K562 (cell line): ENCODE measurements at regions not wholly inside any gene's neighbourhood (a gene's known extent, or its start where the extent isn't known, plus 50 kb on each side); places are given as distances from the start of the nearest gene placed in this dataset.

Experiments used
- ATAC-seq: fragments of 200-7000 bp; cut with Tn5 transposase; 3 replicates; pipeline ENCODE4 v1.9.1; 2020; ENCODE audit warnings: moderate library complexity
- BruUV-seq: library from RNA; stranded (reverse); fragments of 400-500 nt; replicated peaks from 2 replicates; lab custom pipeline; 2021; lab: Mats Ljungman, UMichigan
- CTCF ChIA-PET: fragments of 300-600 bp; formaldehyde crosslinking; extraction: SDS; loops from one replicate; lab custom pipeline; 2021; ENCODE audit warnings: low intra/inter-chr PET ratio; lab: Yijun Ruan, JAX
- POLR2A ChIA-PET: fragments of 300-600, 350-650 bp; sonication (Branson Sonifier 250); formaldehyde crosslinking; extraction: SDS; loops from one replicate; lab custom pipeline; 2021; ENCODE audit warnings: antibody characterized with exemption, inconsistent platforms; lab: Yijun Ruan, JAX
- DNase-seq, 4 experiments: peaks; one replicate each; pipeline versions ENCODE4 v3.0.0 to v3.0.0-alpha.2; 2011 to 2018; ENCODE audit warnings: low spot score in 3 of 4, mixed read lengths in 3 of 4; ENCODE audit errors: extremely low read depth in 1 of 4
- FAIRE-seq: peaks from 2 replicates; lab custom pipeline; 2011; peaks lifted over from hg19 to GRCh38; lab: Jason Lieb, UNC
- H2AFZ ChIP-seq: 2 replicates; pipeline ENCODE4 v1.6.0; 2011; ENCODE audit warnings: low read depth, low read length, control low read depth, inconsistent platforms
- H3K27ac ChIP-seq: fragments of 200-600 bp; 3 replicates; pipeline ENCODE4 v1.8.0; 2011; ENCODE audit warnings: low read depth, mild to moderate bottlenecking, control low read depth, inconsistent platforms, low read length, moderate library complexity, mixed read lengths; ENCODE audit errors: extremely low read depth
- H3K27me3 ChIP-seq, 2 experiments: fragments of 300-600 bp in 1 of 2; 2 replicates in 1 of 2; 3 replicates in 1 of 2; pipeline versions ENCODE4 v1.6.0 to v1.8.0; 2011; ENCODE audit warnings: inconsistent platforms in 2 of 2, low read length in 2 of 2, mild to moderate bottlenecking in 1 of 2, mixed read lengths in 1 of 2, moderate library complexity in 1 of 2; ENCODE audit not compliant: control insufficient read depth in 2 of 2, insufficient read depth in 2 of 2
- H3K36me3 ChIP-seq: fragments of 300-600 bp; 3 replicates; pipeline ENCODE4 v1.8.0; 2011; ENCODE audit warnings: mild to moderate bottlenecking, low read length, inconsistent platforms; ENCODE audit not compliant: control insufficient read depth, insufficient read depth
- H3K4me1 ChIP-seq, 2 experiments: fragments of 200-600 bp in 1 of 2; replicated peaks in 1 of 2; 2 replicates in 1 of 2; 3 replicates in 1 of 2; pipeline versions ENCODE4 v1.5.1 to v1.8.0; 2011; ENCODE audit warnings: inconsistent platforms in 2 of 2, low read length in 2 of 2, mild to moderate bottlenecking in 1 of 2, mixed read lengths in 1 of 2, moderate library complexity in 1 of 2; ENCODE audit not compliant: control insufficient read depth in 2 of 2, insufficient read depth in 2 of 2
- H3K4me2 ChIP-seq: 2 replicates; pipeline ENCODE4 v1.6.1; 2011; ENCODE audit warnings: low read length, control low read depth, inconsistent platforms, mixed read lengths; ENCODE audit not compliant: insufficient read depth
- H3K4me3 ChIP-seq: fragments of 200-600 bp; sonication (generic), shearing (Covaris generic); 2 replicates; pipeline ENCODE4 v1.5.1; 2016; ENCODE audit warnings: control low read depth, inconsistent platforms
- H3K79me2 ChIP-seq: fragments of 200-600 bp; 3 replicates; pipeline ENCODE4 v1.8.0; 2011; ENCODE audit warnings: low read length, inconsistent platforms; ENCODE audit not compliant: control insufficient read depth, insufficient read depth
- H3K9ac ChIP-seq, 2 experiments: 2 replicates each; pipeline versions ENCODE4 v1.6.0 to v1.6.1; 2011; ENCODE audit warnings: low read depth in 2 of 2, low read length in 2 of 2, control low read depth in 1 of 2, inconsistent platforms in 1 of 2, mild to moderate bottlenecking in 1 of 2, mixed read lengths in 1 of 2; ENCODE audit not compliant: insufficient read depth in 1 of 2
- H3K9me1 ChIP-seq: one replicate; pipeline ENCODE4 v1.6.0; 2011; ENCODE audit warnings: inconsistent platforms, mild to moderate bottlenecking, low read length, moderate library complexity; ENCODE audit not compliant: control insufficient read depth, insufficient read depth
- H3K9me3 ChIP-seq: replicated peaks from 2 replicates; pipeline ENCODE4 v1.5.1; 2011; ENCODE audit warnings: low read depth, low read length, inconsistent platforms; ENCODE audit not compliant: control insufficient read depth, insufficient read depth
- H4K20me1 ChIP-seq: replicated peaks from 2 replicates; pipeline ENCODE4 v1.6.1; 2011; ENCODE audit warnings: low read length, inconsistent platforms, mixed read lengths; ENCODE audit not compliant: control insufficient read depth, insufficient read depth
- CHD1 ChIP-seq: fragments of 200-600 bp; sonication (generic); IDR thresholded peaks from one replicate; pipeline ENCODE4 v1.6.1; 2012; ENCODE audit warnings: mild to moderate bottlenecking, moderate library complexity, low read length, inconsistent platforms
- CREM ChIP-seq: IDR thresholded peaks from 2 replicates; pipeline ENCODE4 v1.6.1; 2014; ENCODE audit warnings: antibody characterized with exemption, low read depth
- GABPB2 ChIP-seq: fragments of 250-450 bp; sonication (Bioruptor Pico); conservative IDR thresholded peaks from 2 replicates; pipeline ENCODE4 v1.5.1; 2021; ENCODE audit warnings: mild to moderate bottlenecking
- GATAD2A ChIP-seq: fragments of 450-650 bp; IDR thresholded peaks from 2 replicates; pipeline ENCODE4 v1.6.1; 2017
- SNRNP70 ChIP-seq: fragments of 200-400 bp; formaldehyde crosslinking; optimal IDR thresholded peaks from 2 replicates; pipeline ENCODE3; 2017; ENCODE audit warnings: low read depth, low read length
- SRF ChIP-seq, 2 experiments: fragments of 250-450, 450-650 bp in 1 of 2; sonication (Bioruptor Pico) in 1 of 2; sonication (generic) in 1 of 2; formaldehyde crosslinking; IDR thresholded peaks; 2 replicates each; pipeline versions ENCODE4 v1.5.0 to v1.5.1; 2020 to 2022; ENCODE audit warnings: mild to moderate bottlenecking in 1 of 2, missing genetic modification reagents in 1 of 2
- U2AF1 ChIP-seq: fragments of 200-400 bp; formaldehyde crosslinking; optimal IDR thresholded peaks from 2 replicates; pipeline ENCODE3; 2017; ENCODE audit warnings: mild to moderate bottlenecking, low read depth, low read length, moderate library complexity
- ZNF780A ChIP-seq: fragments of 250-450 bp; sonication (Bioruptor Pico); IDR thresholded peaks from 2 replicates; pipeline ENCODE4 v1.5.0; 2021; ENCODE audit warnings: mild to moderate bottlenecking
- WGBS: fragments of 100-300 bp; shearing (Covaris generic); methylation state at CpG from one replicate; pipeline ENCODE4 v1.1.6; 2016; ENCODE audit warnings: low coverage, mixed read lengths; ENCODE audit not compliant: insufficient coverage; ENCODE audit errors: missing lambda C conversion rate; 5-methylcytosine and 5-hydroxymethylcytosine counted together
- in situ Hi-C: fragments of 300-500 bp; cut with MboI; formaldehyde crosslinking; loops from 4 replicates; pipeline ENCODE4 v1.15.0; 2018; ENCODE audit warnings: inconsistent platforms, mixed read lengths
- intact Hi-C: fragments of 100-400 bp; cut with micrococcal nuclease; formaldehyde crosslinking; loops from 2 replicates; pipeline ENCODE4 v1.14.2; 2022
- TF ChIP-seq, protein P1 (sequence below), 2 experiments: fragments of 450-650 bp in 1 of 2; sonication (generic) in 1 of 2; formaldehyde crosslinking in 1 of 2; IDR thresholded peaks in 1 of 2; conservative IDR thresholded peaks in 1 of 2; 2 replicates each; pipeline versions ENCODE4 v1.6.1 to v1.8.1; 2016 to 2023; ENCODE audit warnings: mild to moderate bottlenecking in 2 of 2, moderate library complexity in 2 of 2, inconsistent platforms in 1 of 2, missing genetic modification reagents in 1 of 2
- TF ChIP-seq, protein P2 (sequence below): IDR thresholded peaks from 3 replicates; pipeline ENCODE4 v1.6.1; 2011; ENCODE audit warnings: borderline replicate concordance, mild to moderate bottlenecking, moderate library complexity; ENCODE audit not compliant: insufficient read length; ENCODE audit errors: extremely low read depth

DNA sequence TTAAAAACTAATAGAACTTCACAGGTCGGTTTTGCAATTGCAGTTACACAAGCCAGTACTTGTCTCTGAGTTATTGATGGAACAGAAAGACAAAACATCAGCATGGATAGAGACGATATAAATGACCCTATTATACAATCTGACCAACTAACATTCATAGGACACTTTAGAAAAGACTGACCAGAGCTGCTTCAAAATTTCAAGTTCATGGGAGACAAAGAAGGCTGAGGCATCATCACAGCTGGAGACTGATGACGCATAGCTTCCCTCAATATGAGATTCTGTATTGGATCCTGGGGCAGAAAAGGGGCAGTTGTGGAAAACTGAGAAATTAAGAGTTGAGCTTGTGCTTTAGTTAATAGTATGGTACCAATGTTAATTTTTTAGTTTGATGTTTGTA, 174.0 kb downstream of the THBS2 start:
- Histone ChIP-seq H2AFZ (no peak overlapping the region), H3K4me1 (no peaks in the 10 kb centered on the region), H3K4me2 (no peak overlapping the region), H3K4me3 (no peak overlapping the region), H3K9me1 (no peaks in the 10 kb centered on the region), H3K36me3 (no peaks in the 10 kb centered on the region), H4K20me1 (no peaks in the 10 kb centered on the region), H3K9me3 (no peaks in the 10 kb centered on the region), H3K9ac (no peak overlapping the region), H3K27me3 (peaks cover 23 to 46% of the 10 kb centered on the region in 2 experiments; a peak in 4 of 5 replicates), H3K79me2 (no peaks in the 10 kb centered on the region), H3K27ac (no peak overlapping the region)
- ChIA-PET CTCF (no interaction called here), POLR2A (no interaction called here)
- TF ChIP-seq ZNF780A (CRISPR knock-in tag), result no peak
- TF ChIP-seq, protein P1, sequence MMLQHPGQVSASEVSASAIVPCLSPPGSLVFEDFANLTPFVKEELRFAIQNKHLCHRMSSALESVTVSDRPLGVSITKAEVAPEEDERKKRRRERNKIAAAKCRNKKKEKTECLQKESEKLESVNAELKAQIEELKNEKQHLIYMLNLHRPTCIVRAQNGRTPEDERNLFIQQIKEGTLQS (IDR thresholded peaks at IDR 0.05), result 0 out of 2 replicates have a peak, but pooled peaks have one; percentile 8
- TF ChIP-seq, protein P1 (CRISPR knock-in tag; conservative IDR thresholded peaks at IDR 0.05), result no peak
- BruUV-seq, result no TSS peak
- DNase-seq, result no peak
- ATAC-seq, result no peak
- 0% methylated on average over 3 of the region's 3 CpGs for WGBS
- intact Hi-C loops (no loop called here), in situ Hi-C loops (no loop called here)
- FAIRE-seq, result peak; percentile 35

DNA sequence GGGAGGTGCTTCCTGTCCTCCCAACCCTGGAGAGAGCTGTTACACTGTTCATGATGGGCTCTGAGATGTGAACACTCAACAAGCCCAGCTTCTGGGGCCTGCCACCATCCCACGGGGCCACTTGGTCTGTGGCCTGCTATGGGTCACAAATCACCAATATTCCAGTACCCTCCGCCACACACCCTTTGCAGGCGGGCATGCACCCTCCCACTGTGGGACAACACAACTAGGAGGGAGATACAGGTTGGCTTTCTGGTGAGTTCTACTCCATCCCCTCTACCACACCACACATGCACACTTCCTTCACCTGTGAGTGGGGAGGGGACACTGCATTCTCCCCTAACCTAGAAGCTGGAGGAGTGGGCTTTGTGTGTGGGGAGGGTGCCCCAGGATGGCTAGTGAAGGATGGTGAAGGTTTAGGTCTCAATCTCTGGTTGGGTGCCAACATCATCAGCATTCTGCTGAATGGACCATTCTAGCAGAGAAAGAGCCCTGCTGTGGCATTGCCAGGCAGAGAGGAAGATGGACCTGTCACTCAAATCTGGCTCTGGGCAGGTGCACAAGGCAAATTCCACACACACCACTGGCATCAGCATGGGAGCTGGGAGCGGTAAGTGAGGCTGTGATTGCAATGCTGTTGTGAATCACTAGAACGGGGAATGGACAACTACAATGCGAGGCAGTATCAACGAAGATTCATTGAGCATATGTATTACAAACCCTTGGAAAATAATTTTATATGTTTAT, 175.1 kb downstream of the THBS2 start:
- Histone ChIP-seq H3K9ac (no peak overlapping the region), H2AFZ (no peak overlapping the region), H3K36me3 (no peaks in the 10 kb centered on the region), H3K4me1 (no peaks in the 10 kb centered on the region), H4K20me1 (no peaks in the 10 kb centered on the region), H3K27me3 (peaks cover 23 to 39% of the 10 kb centered on the region in 2 experiments; a peak in 4 of 5 replicates), H3K79me2 (no peaks in the 10 kb centered on the region), H3K4me2 (no peak overlapping the region), H3K27ac (no peak overlapping the region), H3K9me1 (no peaks in the 10 kb centered on the region), H3K4me3 (no peak overlapping the region), H3K9me3 (no peaks in the 10 kb centered on the region)
- DNase-seq (no peak), ATAC-seq (no peak), FAIRE-seq (no peak)
- 0% methylated on average over 7 of the region's 7 CpGs for WGBS
- in situ Hi-C loops, result no loop called here
- intact Hi-C loops, result no loop called here
- ChIA-PET CTCF (no interaction called here), POLR2A (no interaction called here)
- no TSS peak for BruUV-seq
- TF ChIP-seq, protein P2, sequence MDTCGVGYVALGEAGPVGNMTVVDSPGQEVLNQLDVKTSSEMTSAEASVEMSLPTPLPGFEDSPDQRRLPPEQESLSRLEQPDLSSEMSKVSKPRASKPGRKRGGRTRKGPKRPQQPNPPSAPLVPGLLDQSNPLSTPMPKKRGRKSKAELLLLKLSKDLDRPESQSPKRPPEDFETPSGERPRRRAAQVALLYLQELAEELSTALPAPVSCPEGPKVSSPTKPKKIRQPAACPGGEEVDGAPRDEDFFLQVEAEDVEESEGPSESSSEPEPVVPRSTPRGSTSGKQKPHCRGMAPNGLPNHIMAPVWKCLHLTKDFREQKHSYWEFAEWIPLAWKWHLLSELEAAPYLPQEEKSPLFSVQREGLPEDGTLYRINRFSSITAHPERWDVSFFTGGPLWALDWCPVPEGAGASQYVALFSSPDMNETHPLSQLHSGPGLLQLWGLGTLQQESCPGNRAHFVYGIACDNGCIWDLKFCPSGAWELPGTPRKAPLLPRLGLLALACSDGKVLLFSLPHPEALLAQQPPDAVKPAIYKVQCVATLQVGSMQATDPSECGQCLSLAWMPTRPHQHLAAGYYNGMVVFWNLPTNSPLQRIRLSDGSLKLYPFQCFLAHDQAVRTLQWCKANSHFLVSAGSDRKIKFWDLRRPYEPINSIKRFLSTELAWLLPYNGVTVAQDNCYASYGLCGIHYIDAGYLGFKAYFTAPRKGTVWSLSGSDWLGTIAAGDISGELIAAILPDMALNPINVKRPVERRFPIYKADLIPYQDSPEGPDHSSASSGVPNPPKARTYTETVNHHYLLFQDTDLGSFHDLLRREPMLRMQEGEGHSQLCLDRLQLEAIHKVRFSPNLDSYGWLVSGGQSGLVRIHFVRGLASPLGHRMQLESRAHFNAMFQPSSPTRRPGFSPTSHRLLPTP, result no peak
- TF ChIP-seq SNRNP70, result no peak
- no peak for TF ChIP-seq CHD1
- TF ChIP-seq CREM, result no peak
- no peak for TF ChIP-seq U2AF1
- TF ChIP-seq GABPB2 (CRISPR knock-in tag), result no peak
- TF ChIP-seq GATAD2A, result no peak
- TF ChIP-seq SRF (CRISPR knock-in tag; IDR thresholded peaks at IDR 0.05), result no peak
